Heart right ventricle (tissue), 16 donors: ENCODE measurements at regions not wholly inside any gene's neighbourhood (a gene's known extent, or its start where the extent isn't known, plus 50 kb on each side); places are given as distances from the start of the nearest gene placed in this dataset.

Experiments used
- ATAC-seq, 8 donors: fragments of 200-7000 bp; cut with Tn5 transposase; one replicate each; pipeline ENCODE4 v1.9.1; 2020; ENCODE audit warnings: mild to moderate bottlenecking in 8 of 8, moderate library complexity in 8 of 8, moderate number of reproducible peaks in 1 of 8
- DNase-seq, 2 donors: peaks; one replicate each; pipeline ENCODE4 v3.0.0-alpha.2; 2020
- H3K27ac ChIP-seq, 10 donors: fragments of 200-600 bp; sonication (generic) in 2 of 10; one replicate each; pipeline versions ENCODE4 v1.5.0 to v1.8.0; 2020 to 2022; ENCODE audit warnings: mild to moderate bottlenecking in 3 of 10
- H3K27me3 ChIP-seq, 7 donors: fragments of 200-600 bp; one replicate each; pipeline ENCODE4 v1.8.0; 2021 to 2022; ENCODE audit warnings: mild to moderate bottlenecking in 2 of 7
- H3K36me3 ChIP-seq, 9 donors: fragments of 200-600 bp; sonication (generic) in 1 of 9; one replicate each; pipeline versions ENCODE4 v1.5.0 to v1.8.0; 2020 to 2022; ENCODE audit warnings: mild to moderate bottlenecking in 2 of 9
- H3K4me1 ChIP-seq, 9 donors: fragments of 200-600 bp; sonication (generic) in 1 of 9; one replicate each; pipeline versions ENCODE4 v1.5.0 to v1.8.0; 2020 to 2022; ENCODE audit warnings: mild to moderate bottlenecking in 4 of 9
- H3K4me3 ChIP-seq, 10 donors: fragments of 200-600 bp; sonication (generic) in 2 of 10; one replicate each; pipeline versions ENCODE4 v1.5.0 to v1.8.0; 2020 to 2022; ENCODE audit warnings: mild to moderate bottlenecking in 7 of 10, moderate library complexity in 2 of 10
- H3K9me3 ChIP-seq, 11 donors: fragments of 200-600 bp in 10 of 11; sonication (generic) in 2 of 11; one replicate each; pipeline versions ENCODE4 v1.5.0 to v1.8.0; 2013 to 2022; ENCODE audit warnings: mild to moderate bottlenecking in 2 of 11, control low read depth in 1 of 11, moderate library complexity in 1 of 11
- WGBS, 2 donors: extraction: QIAGEN DNeasy Blood & Tissue Kit; methylation state at CpG; one replicate each; pipeline ENCODE4 v1.1.7; 2013; ENCODE audit warnings: inconsistent platforms in 1 of 2; 5-methylcytosine and 5-hydroxymethylcytosine counted together
- intact Hi-C, 10 donors: fragments of 100-400 bp; cut with DNase I; formaldehyde crosslinking; loops; one replicate each; pipeline versions ENCODE4 v1.11.1 to v1.14.2; 2022
- TF ChIP-seq, protein P1 (sequence below), 9 donors: fragments of 200-600 bp; sonication (generic) in 2 of 9; IDR thresholded peaks; one replicate each; pipeline versions ENCODE4 v1.5.0 to v1.8.0; 2021 to 2022; ENCODE audit warnings: antibody characterized with exemption in 9 of 9, mild to moderate bottlenecking in 5 of 9, moderate library complexity in 1 of 9
- donor health status: Arrhythmogenic right ventricular cardiomyopathy.
- donor health status: ischemic (EF 13 %, LVEDD 7.1; RV severe dilation, severe dysfunction).
- donor health status: healthy with polysubstance abuse.
- donor health status: DM: no; HTN: yes; CAD: no.
- donor health status: DM: no; HTN: no; CAD: no.
- donor health status: ischemic (EF 25% LVEDD 6.9; RV normal size, moderate dysfunction).
- donor health status: ischemic (EF 25% LVEDD 5.7; RV mildly dilated, moderate dysfunction).
- donor health status: healthy.
- donor health status: DM: yes; HTN: yes; CAD: no.
- donor health status: Ischemic cardiomyopathy.
- donor health status: ischemic (EF 35%, LVEDD 5.7; RV mildly dilated, moderate dysfunction).
- donor health status: nonischemic (EF 11% LVEDD 7.7; RV severe dilation, severe dysfunction).
- donor health status: DM: yes; HTN: yes; CAD: no.
- donor health status: PGD.
- donor health status: ischemic (EF 29% LVEDD 5.4; RV normal size, mild dysfunction).
- donor health status: nonischemic (EF 23%, LVEDD 6.1; RV moderate dilation, normal function).

DNA sequence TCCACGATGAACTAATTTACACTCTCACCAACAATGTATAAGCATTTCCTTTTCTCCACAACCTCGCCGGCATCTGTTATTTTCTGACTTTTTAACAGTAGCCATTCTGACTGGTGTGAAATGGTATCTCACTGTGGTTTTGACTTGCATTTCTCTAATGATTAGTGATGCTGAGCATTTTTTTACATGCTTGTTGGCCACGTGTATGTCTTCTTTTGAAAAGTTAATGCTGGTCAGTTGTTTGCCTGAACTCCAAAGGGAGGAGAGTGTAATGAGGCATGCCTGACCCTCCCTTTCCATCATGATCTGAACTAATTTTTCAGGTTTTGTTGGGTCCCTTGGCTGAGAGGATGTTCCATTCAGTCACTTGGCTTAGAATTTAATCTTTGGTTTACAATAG lies 50.7 kb upstream of the SVIL start:
- no peaks in the 10 kb centered on the region for H3K9me3 ChIP-seq
- DNase-seq (no peak), ATAC-seq (no peak)
- peaks cover 0 to 29% (median 7%) of the 10 kb centered on the region in 9 donors for H3K36me3 ChIP-seq
- no peak overlapping the region for H3K27ac ChIP-seq
- WGBS, 2 donors, result 93 to 96% methylated on average over 4 of the region's 4 CpGs
- TF ChIP-seq, protein P1, sequence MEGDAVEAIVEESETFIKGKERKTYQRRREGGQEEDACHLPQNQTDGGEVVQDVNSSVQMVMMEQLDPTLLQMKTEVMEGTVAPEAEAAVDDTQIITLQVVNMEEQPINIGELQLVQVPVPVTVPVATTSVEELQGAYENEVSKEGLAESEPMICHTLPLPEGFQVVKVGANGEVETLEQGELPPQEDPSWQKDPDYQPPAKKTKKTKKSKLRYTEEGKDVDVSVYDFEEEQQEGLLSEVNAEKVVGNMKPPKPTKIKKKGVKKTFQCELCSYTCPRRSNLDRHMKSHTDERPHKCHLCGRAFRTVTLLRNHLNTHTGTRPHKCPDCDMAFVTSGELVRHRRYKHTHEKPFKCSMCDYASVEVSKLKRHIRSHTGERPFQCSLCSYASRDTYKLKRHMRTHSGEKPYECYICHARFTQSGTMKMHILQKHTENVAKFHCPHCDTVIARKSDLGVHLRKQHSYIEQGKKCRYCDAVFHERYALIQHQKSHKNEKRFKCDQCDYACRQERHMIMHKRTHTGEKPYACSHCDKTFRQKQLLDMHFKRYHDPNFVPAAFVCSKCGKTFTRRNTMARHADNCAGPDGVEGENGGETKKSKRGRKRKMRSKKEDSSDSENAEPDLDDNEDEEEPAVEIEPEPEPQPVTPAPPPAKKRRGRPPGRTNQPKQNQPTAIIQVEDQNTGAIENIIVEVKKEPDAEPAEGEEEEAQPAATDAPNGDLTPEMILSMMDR (IDR thresholded peaks at IDR 0.05), result no peak
- peaks cover 0 to 51% (median 15%) of the 10 kb centered on the region in 9 donors for H3K4me1 ChIP-seq
- no peaks in the 10 kb centered on the region for H3K27me3 ChIP-seq
- no peak overlapping the region for H3K4me3 ChIP-seq
- intact Hi-C loops, result no loop called here
